ENCODE measurements at regions not wholly inside any gene's neighbourhood (a gene's known extent, or its start where the extent isn't known, plus 50 kb on each side); places are given as distances from the start of the nearest gene placed in this dataset.

- H3K9me3 ChIP-seq, result no peaks in the 10 kb centered on the region
- no peaks in the 10 kb centered on the region for H3K27me3 ChIP-seq
- no peaks in the 10 kb centered on the region for H3K4me1 ChIP-seq
- H3K36me3 ChIP-seq, result no peaks in the 10 kb centered on the region
- no peak overlapping the region for H3K27ac ChIP-seq
- intact Hi-C loops (cut with DNase I), result no loop called here
- DNase-seq (no peak), ATAC-seq (no peak)
- H3K4me3 ChIP-seq, result no peak overlapping the region
- TF ChIP-seq CTCF (IDR thresholded peaks at IDR 0.05), result no peak
Observed at GRCh38 chr21:14753069-14753465, 207.0 kb upstream of the SAMSN1 start.

GRCh38 chr21:14752345-14752909 is 206.3 kb upstream of the SAMSN1 start:
- H3K9me3 ChIP-seq, result no peaks in the 10 kb centered on the region
- H3K36me3 ChIP-seq, result no peaks in the 10 kb centered on the region
- no peak for TF ChIP-seq CTCF (IDR thresholded peaks at IDR 0.05)
- ATAC-seq (no peak), DNase-seq (no peak)
- no peaks in the 10 kb centered on the region for H3K27me3 ChIP-seq
- intact Hi-C loops (cut with DNase I), result no loop called here
- H3K4me1 ChIP-seq, result no peaks in the 10 kb centered on the region
- H3K27ac ChIP-seq, result no peak overlapping the region
- no peak overlapping the region for H3K4me3 ChIP-seq

- intact Hi-C loops (cut with DNase I), result no loop called here
- no peaks in the 10 kb centered on the region for H3K36me3 ChIP-seq
- no peaks in the 10 kb centered on the region for H3K27me3 ChIP-seq
- TF ChIP-seq CTCF (IDR thresholded peaks at IDR 0.05), result no peak
- no peak for DNase-seq
- H3K27ac ChIP-seq, result no peak overlapping the region
- no peaks in the 10 kb centered on the region for H3K4me1 ChIP-seq
- H3K4me3 ChIP-seq, result no peak overlapping the region
- H3K9me3 ChIP-seq, result no peaks in the 10 kb centered on the region
- no peak for ATAC-seq
Observed at GRCh38 chr21:14751602-14752344, 205.7 kb upstream of the SAMSN1 start.

GRCh38 chr21:14751011-14751410 is 204.9 kb upstream of the SAMSN1 start:
- intact Hi-C loops (cut with DNase I), result no loop called here
- ATAC-seq, result no peak
- no peak overlapping the region for H3K4me3 ChIP-seq

More at GRCh38 chr21:14751011-14751410, 204.9 kb upstream of the SAMSN1 start:
- no peaks in the 10 kb centered on the region for H3K9me3 ChIP-seq
- no peak for TF ChIP-seq CTCF (IDR thresholded peaks at IDR 0.05)
- no peaks in the 10 kb centered on the region for H3K36me3 ChIP-seq
- no peak for DNase-seq
- no peak overlapping the region for H3K27ac ChIP-seq
- H3K4me1 ChIP-seq, result no peaks in the 10 kb centered on the region
- no peaks in the 10 kb centered on the region for H3K27me3 ChIP-seq
